ENCODE measurements at regions not wholly inside any gene's neighbourhood (a gene's known extent, or its start where the extent isn't known, plus 50 kb on each side); places are given as distances from the start of the nearest gene placed in this dataset.

- no peak for TF ChIP-seq CTCF (IDR thresholded peaks at IDR 0.05)
- no peaks in the 10 kb centered on the region for H3K36me3 ChIP-seq
- H3K4me1 ChIP-seq (ENCODE audit: control insufficient read depth in 1 of 2, insufficient read depth in 1 of 2, low read depth in 1 of 2, low read length in 1 of 2), result no peaks in the 10 kb centered on the region
Measured at GRCh38 chr4:138910195-138910913, 105.2 kb upstream of the NOCT start.

GRCh38 chr4:138909587-138909986 lies 106.0 kb upstream of the NOCT start:
- no peak for TF ChIP-seq CTCF (IDR thresholded peaks at IDR 0.05)
- Histone ChIP-seq H3K36me3 (no peaks in the 10 kb centered on the region), H3K27ac (no peak overlapping the region), H3K27me3 (peaks cover 9% of the 10 kb centered on the region), H3K9me3 (no peaks in the 10 kb centered on the region), H3K4me3 (ENCODE audit: low read depth in 1 of 2, low read length in 1 of 2) (no peak overlapping the region), H3K4me1 (ENCODE audit: control insufficient read depth in 1 of 2, insufficient read depth in 1 of 2, low read depth in 1 of 2, low read length in 1 of 2) (no peaks in the 10 kb centered on the region)

More at GRCh38 chr4:138910195-138910913, 105.2 kb upstream of the NOCT start:
- H3K27ac ChIP-seq, result no peak overlapping the region
- no peaks in the 10 kb centered on the region for H3K9me3 ChIP-seq
- peaks cover 9% of the 10 kb centered on the region for H3K27me3 ChIP-seq
- no peak overlapping the region for H3K4me3 ChIP-seq (ENCODE audit: low read depth in 1 of 2, low read length in 1 of 2)

- Histone ChIP-seq H3K36me3 (no peaks in the 10 kb centered on the region), H3K27ac (no peak overlapping the region)
- no peak for TF ChIP-seq CTCF (IDR thresholded peaks at IDR 0.05)
Measured at GRCh38 chr4:138908134-138908533, 107.4 kb upstream of the NOCT start.

GRCh38 chr4:138907174-138907573 lies 108.4 kb upstream of the NOCT start:
- Histone ChIP-seq H3K4me3 (ENCODE audit: low read depth in 1 of 2, low read length in 1 of 2) (no peak overlapping the region), H3K27me3 (peaks cover 9% of the 10 kb centered on the region), H3K27ac (no peak overlapping the region), H3K4me1 (ENCODE audit: control insufficient read depth in 1 of 2, insufficient read depth in 1 of 2, low read depth in 1 of 2, low read length in 1 of 2) (no peaks in the 10 kb centered on the region), H3K9me3 (no peaks in the 10 kb centered on the region), H3K36me3 (no peaks in the 10 kb centered on the region)
- no peak for TF ChIP-seq CTCF (IDR thresholded peaks at IDR 0.05)

More at GRCh38 chr4:138908134-138908533, 107.4 kb upstream of the NOCT start:
- no peak overlapping the region for H3K4me3 ChIP-seq (ENCODE audit: low read depth in 1 of 2, low read length in 1 of 2)
- no peaks in the 10 kb centered on the region for H3K4me1 ChIP-seq (ENCODE audit: control insufficient read depth in 1 of 2, insufficient read depth in 1 of 2, low read depth in 1 of 2, low read length in 1 of 2)
- peaks cover 9% of the 10 kb centered on the region for H3K27me3 ChIP-seq
- no peaks in the 10 kb centered on the region for H3K9me3 ChIP-seq

GRCh38 chr4:138904793-138905192 lies 110.8 kb upstream of the NOCT start:
- TF ChIP-seq CTCF (IDR thresholded peaks at IDR 0.05), result no peak
- Histone ChIP-seq H3K4me1 (ENCODE audit: control insufficient read depth in 1 of 2, insufficient read depth in 1 of 2, low read depth in 1 of 2, low read length in 1 of 2) (no peaks in the 10 kb centered on the region), H3K36me3 (no peaks in the 10 kb centered on the region), H3K4me3 (ENCODE audit: low read depth in 1 of 2, low read length in 1 of 2) (no peak overlapping the region), H3K27ac (no peak overlapping the region), H3K27me3 (no peaks in the 10 kb centered on the region), H3K9me3 (no peaks in the 10 kb centered on the region)
